ENCODE measurements at regions not wholly inside any gene's neighbourhood (a gene's known extent, or its start where the extent isn't known, plus 50 kb on each side); places are given as distances from the start of the nearest gene placed in this dataset.

- TF ChIP-seq EZH2phosphoT487 (IDR thresholded peaks at IDR 0.05; ENCODE audit: low read length) = no peak
- no peaks in the 10 kb centered on the region for H3K79me2 ChIP-seq (ENCODE audit: low read length)
- no peaks in the 10 kb centered on the region for H4K20me1 ChIP-seq (ENCODE audit: insufficient read depth, low read length)
- no peaks in the 10 kb centered on the region for H3F3A ChIP-seq (ENCODE audit: insufficient read depth, low read length)
- DNase-seq = no peak
- no peak overlapping the region for H3K9ac ChIP-seq (ENCODE audit: low read length)
- no peak overlapping the region for H3K4me2 ChIP-seq (ENCODE audit: low read depth, low read length)
- no peak overlapping the region for H3K4me3 ChIP-seq (ENCODE audit: low read length)
- no peak overlapping the region for H3K27ac ChIP-seq (ENCODE audit: low read length)
- no peaks in the 10 kb centered on the region for H3K4me1 ChIP-seq (ENCODE audit: low read length)
- no peak overlapping the region for H2AFZ ChIP-seq (ENCODE audit: low read length)
- H3K9me2 ChIP-seq (replicated peaks; ENCODE audit: insufficient read depth, low read length) = no peaks in the 10 kb centered on the region
- no peaks in the 10 kb centered on the region for H3K9me3 ChIP-seq (replicated peaks; ENCODE audit: insufficient read depth, low read length)
- no peaks in the 10 kb centered on the region for H3K36me3 ChIP-seq (replicated peaks; ENCODE audit: insufficient read depth, low read length)
- H3K27me3 ChIP-seq (replicated peaks; ENCODE audit: insufficient read depth, low read length) = no peaks in the 10 kb centered on the region
Observed at GRCh38 chr12:91657032-91657431, 474.4 kb upstream of the DCN start.

GRCh38 chr12:91655966-91656365 lies 473.3 kb upstream of the DCN start:
- H3K9me2 ChIP-seq (replicated peaks; ENCODE audit: insufficient read depth, low read length) = no peaks in the 10 kb centered on the region
- H3K4me3 ChIP-seq (ENCODE audit: low read length) = no peak overlapping the region
- no peak overlapping the region for H3K4me2 ChIP-seq (ENCODE audit: low read depth, low read length)
- no peak overlapping the region for H3K9ac ChIP-seq (ENCODE audit: low read length)
- H3K27me3 ChIP-seq (replicated peaks; ENCODE audit: insufficient read depth, low read length) = no peaks in the 10 kb centered on the region
- H3K4me1 ChIP-seq (ENCODE audit: low read length) = no peaks in the 10 kb centered on the region
- H3K9me3 ChIP-seq (replicated peaks; ENCODE audit: insufficient read depth, low read length) = no peaks in the 10 kb centered on the region
- no peaks in the 10 kb centered on the region for H4K20me1 ChIP-seq (ENCODE audit: insufficient read depth, low read length)
- H2AFZ ChIP-seq (ENCODE audit: low read length) = no peak overlapping the region
- no peak overlapping the region for H3K27ac ChIP-seq (ENCODE audit: low read length)
- no peak for TF ChIP-seq CTCF (IDR thresholded peaks at IDR 0.05; ENCODE audit: low read length)
- TF ChIP-seq EZH2 (optimal IDR thresholded peaks at IDR 0.05; ENCODE audit: low read depth, low read length) = no peak
- no peaks in the 10 kb centered on the region for H3K36me3 ChIP-seq (replicated peaks; ENCODE audit: insufficient read depth, low read length)
- H3K79me2 ChIP-seq (ENCODE audit: low read length) = no peaks in the 10 kb centered on the region
- DNase-seq = no peak
- no peaks in the 10 kb centered on the region for H3F3A ChIP-seq (ENCODE audit: insufficient read depth, low read length)

GRCh38 chr12:91654087-91654486 lies 471.5 kb upstream of the DCN start:
- no peaks in the 10 kb centered on the region for H3K79me2 ChIP-seq (ENCODE audit: low read length)
- no peaks in the 10 kb centered on the region for H3K9me3 ChIP-seq (replicated peaks; ENCODE audit: insufficient read depth, low read length)
- H3K4me1 ChIP-seq (ENCODE audit: low read length) = no peaks in the 10 kb centered on the region
- H3K27me3 ChIP-seq (replicated peaks; ENCODE audit: insufficient read depth, low read length) = no peaks in the 10 kb centered on the region
- no peaks in the 10 kb centered on the region for H3F3A ChIP-seq (ENCODE audit: insufficient read depth, low read length)
- TF ChIP-seq EZH2 (optimal IDR thresholded peaks at IDR 0.05; ENCODE audit: low read depth, low read length) (no peak), CTCF (IDR thresholded peaks at IDR 0.05; ENCODE audit: low read length) (no peak), EZH2phosphoT487 (IDR thresholded peaks at IDR 0.05; ENCODE audit: low read length) (no peak)
- H3K9ac ChIP-seq (ENCODE audit: low read length) = no peak overlapping the region
- H3K27ac ChIP-seq (ENCODE audit: low read length) = no peak overlapping the region
- no peaks in the 10 kb centered on the region for H4K20me1 ChIP-seq (ENCODE audit: insufficient read depth, low read length)
- H3K36me3 ChIP-seq (replicated peaks; ENCODE audit: insufficient read depth, low read length) = no peaks in the 10 kb centered on the region
- no peaks in the 10 kb centered on the region for H3K9me2 ChIP-seq (replicated peaks; ENCODE audit: insufficient read depth, low read length)
- no peak overlapping the region for H3K4me2 ChIP-seq (ENCODE audit: low read depth, low read length)
- H3K4me3 ChIP-seq (ENCODE audit: low read length) = no peak overlapping the region
- no peak overlapping the region for H2AFZ ChIP-seq (ENCODE audit: low read length)
- no peak for DNase-seq

- no peak for DNase-seq
- H3F3A ChIP-seq (ENCODE audit: insufficient read depth, low read length) = no peaks in the 10 kb centered on the region
- no peak overlapping the region for H3K4me2 ChIP-seq (ENCODE audit: low read depth, low read length)
- H3K27me3 ChIP-seq (replicated peaks; ENCODE audit: insufficient read depth, low read length) = no peaks in the 10 kb centered on the region
- TF ChIP-seq CTCF (IDR thresholded peaks at IDR 0.05; ENCODE audit: low read length) (no peak), EZH2 (optimal IDR thresholded peaks at IDR 0.05; ENCODE audit: low read depth, low read length) (no peak), EZH2phosphoT487 (IDR thresholded peaks at IDR 0.05; ENCODE audit: low read length) (no peak)
- no peaks in the 10 kb centered on the region for H4K20me1 ChIP-seq (ENCODE audit: insufficient read depth, low read length)
- no peak overlapping the region for H3K27ac ChIP-seq (ENCODE audit: low read length)
- H3K9ac ChIP-seq (ENCODE audit: low read length) = no peak overlapping the region
- H3K79me2 ChIP-seq (ENCODE audit: low read length) = no peaks in the 10 kb centered on the region
- H3K4me1 ChIP-seq (ENCODE audit: low read length) = no peaks in the 10 kb centered on the region
- H2AFZ ChIP-seq (ENCODE audit: low read length) = no peak overlapping the region
- no peaks in the 10 kb centered on the region for H3K36me3 ChIP-seq (replicated peaks; ENCODE audit: insufficient read depth, low read length)
- H3K4me3 ChIP-seq (ENCODE audit: low read length) = no peak overlapping the region
- H3K9me2 ChIP-seq (replicated peaks; ENCODE audit: insufficient read depth, low read length) = no peaks in the 10 kb centered on the region
- H3K9me3 ChIP-seq (replicated peaks; ENCODE audit: insufficient read depth, low read length) = no peaks in the 10 kb centered on the region
Observed at GRCh38 chr12:91651728-91652127, 469.1 kb upstream of the DCN start.
